ENCODE measurements at regions not wholly inside any gene's neighbourhood (a gene's known extent, or its start where the extent isn't known, plus 50 kb on each side); places are given as distances from the start of the nearest gene placed in this dataset.

GRCh38 chr5:7014611-7015010 lies 301.4 kb downstream of the TENT4A start:
- TF ChIP-seq FOSL2 (IDR thresholded peaks at IDR 0.05) (no peak), FOSL2 (CRISPR knock-in tag; IDR thresholded peaks at IDR 0.05) (no peak), SMC3 (IDR thresholded peaks at IDR 0.05) (no peak), CBX8 (IDR thresholded peaks at IDR 0.05) (no peak), PHF8 (IDR thresholded peaks at IDR 0.05; ENCODE audit: borderline replicate concordance, low read depth) (no peak), NFE2L2 (conservative IDR thresholded peaks at IDR 0.05; ENCODE audit: low read length) (no peak), FOSB (CRISPR knock-in tag; IDR thresholded peaks at IDR 0.05) (no peak), TFCP2L1 (CRISPR knock-in tag; IDR thresholded peaks at IDR 0.05) (no peak), FOXS1 (CRISPR knock-in tag; IDR thresholded peaks at IDR 0.05) (no peak), EP300 (IDR thresholded peaks at IDR 0.05) (no peak)
- TF ChIP-seq, protein P1, sequence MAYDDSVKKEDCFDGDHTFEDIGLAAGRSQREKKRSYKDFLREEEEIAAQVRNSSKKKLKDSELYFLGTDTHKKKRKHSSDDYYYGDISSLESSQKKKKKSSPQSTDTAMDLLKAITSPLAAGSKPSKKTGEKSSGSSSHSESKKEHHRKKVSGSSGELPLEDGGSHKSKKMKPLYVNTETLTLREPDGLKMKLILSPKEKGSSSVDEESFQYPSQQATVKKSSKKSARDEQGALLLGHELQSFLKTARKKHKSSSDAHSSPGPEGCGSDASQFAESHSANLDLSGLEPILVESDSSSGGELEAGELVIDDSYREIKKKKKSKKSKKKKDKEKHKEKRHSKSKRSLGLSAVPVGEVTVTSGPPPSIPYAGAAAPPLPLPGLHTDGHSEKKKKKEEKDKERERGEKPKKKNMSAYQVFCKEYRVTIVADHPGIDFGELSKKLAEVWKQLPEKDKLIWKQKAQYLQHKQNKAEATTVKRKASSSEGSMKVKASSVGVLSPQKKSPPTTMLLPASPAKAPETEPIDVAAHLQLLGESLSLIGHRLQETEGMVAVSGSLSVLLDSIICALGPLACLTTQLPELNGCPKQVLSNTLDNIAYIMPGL (CRISPR knock-in tag; IDR thresholded peaks at IDR 0.05; ENCODE audit: borderline replicate concordance) = no peak
- 0% methylated on average over 2 of the region's 2 CpGs for WGBS (ENCODE audit: missing lambda C conversion rate)
- DNase-seq (ENCODE audit: low read depth in 1 of 2, low spot score in 1 of 2) (no peak), ATAC-seq (no peak), FAIRE-seq (no peak)
- no peaks in the 10 kb centered on the region for H3K4me1 ChIP-seq
- ChIA-PET POLR2A (no interaction called here), CTCF (no interaction called here)
- no peak overlapping the region for H3K4me3 ChIP-seq
- H3K4me2 ChIP-seq = no peak overlapping the region
- H3K9me3 ChIP-seq = no peaks in the 10 kb centered on the region
- no peak overlapping the region for H3K27ac ChIP-seq

DNA sequence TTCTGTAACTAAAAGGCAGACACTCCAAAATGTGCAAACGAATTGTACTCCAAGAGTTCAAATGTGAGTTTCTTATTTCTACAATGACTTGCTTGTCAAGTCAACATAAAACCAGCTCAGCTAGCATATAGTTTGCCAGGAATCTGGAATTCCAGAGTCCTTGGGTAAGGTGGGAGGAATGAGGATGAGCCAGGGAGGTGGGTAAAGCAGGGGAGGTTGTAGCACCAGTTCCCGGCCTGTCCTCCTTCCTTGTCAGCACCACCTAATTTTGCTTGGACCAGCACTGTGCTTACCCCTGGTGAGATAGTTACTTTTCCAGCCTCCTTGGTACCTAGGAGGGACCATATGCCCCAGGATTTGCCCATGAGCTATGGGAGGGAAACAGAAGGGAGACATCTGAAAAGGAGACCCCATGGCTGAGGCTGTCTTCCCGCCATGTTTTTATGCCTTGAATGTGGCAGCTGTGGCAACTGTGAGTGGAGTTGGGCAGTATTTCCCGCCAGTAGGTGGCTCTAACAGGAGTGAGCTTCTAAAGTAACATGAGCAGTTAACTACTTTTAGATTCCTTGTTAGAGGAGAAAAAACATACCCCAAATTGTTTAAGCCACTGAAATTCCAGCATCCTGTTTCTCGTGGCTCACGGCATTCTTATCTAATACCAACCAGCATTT lies 302.5 kb downstream of the TENT4A start:
- POLR2A ChIA-PET = no interaction called here
- DNase-seq (ENCODE audit: low read depth in 1 of 2, low spot score in 1 of 2) (peak in 1 of 2 experiments; percentile 14), ATAC-seq (peak; percentile 43 to 68; a peak in 3 of 6 replicates), FAIRE-seq (no peak)
- WGBS (ENCODE audit: missing lambda C conversion rate) = 19% methylated on average over 6 of the region's 6 CpGs
- H3K4me1 ChIP-seq = no peaks in the 10 kb centered on the region
- H3K4me2 ChIP-seq = no peak overlapping the region
- CTCF ChIA-PET = interaction anchor here (1.2 kb wide), 1 partner anchor 9 kb away, joined by 4 read pairs; no protein-coding TSS in a partner anchor
- no peak for TF ChIP-seq HOXB13 (CRISPR knock-in tag; IDR thresholded peaks at IDR 0.05; ENCODE audit: low read depth)
- TF ChIP-seq ZSCAN20 (CRISPR knock-in tag; IDR thresholded peaks at IDR 0.05) = no peak
- TF ChIP-seq PHF8 (IDR thresholded peaks at IDR 0.05; ENCODE audit: borderline replicate concordance, low read depth) = no peak
- TF ChIP-seq EHMT2 (IDR thresholded peaks at IDR 0.05; ENCODE audit: low read depth) = no peak
- TF ChIP-seq SREBF2 (IDR thresholded peaks at IDR 0.05) = no peak
- TF ChIP-seq MAX (IDR thresholded peaks at IDR 0.05) = no peak
- TF ChIP-seq CBX8 (IDR thresholded peaks at IDR 0.05) = no peak
- TF ChIP-seq HOXA7 (CRISPR knock-in tag; IDR thresholded peaks at IDR 0.05) = no peak
- TF ChIP-seq, protein P2, sequence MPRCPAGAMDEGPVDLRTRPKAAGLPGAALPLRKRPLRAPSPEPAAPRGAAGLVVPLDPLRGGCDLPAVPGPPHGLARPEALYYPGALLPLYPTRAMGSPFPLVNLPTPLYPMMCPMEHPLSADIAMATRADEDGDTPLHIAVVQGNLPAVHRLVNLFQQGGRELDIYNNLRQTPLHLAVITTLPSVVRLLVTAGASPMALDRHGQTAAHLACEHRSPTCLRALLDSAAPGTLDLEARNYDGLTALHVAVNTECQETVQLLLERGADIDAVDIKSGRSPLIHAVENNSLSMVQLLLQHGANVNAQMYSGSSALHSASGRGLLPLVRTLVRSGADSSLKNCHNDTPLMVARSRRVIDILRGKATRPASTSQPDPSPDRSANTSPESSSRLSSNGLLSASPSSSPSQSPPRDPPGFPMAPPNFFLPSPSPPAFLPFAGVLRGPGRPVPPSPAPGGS (IDR thresholded peaks at IDR 0.05) = no peak
- no peak for TF ChIP-seq ELK1 (IDR thresholded peaks at IDR 0.05; ENCODE audit: low read depth, low read length)
- TF ChIP-seq, protein P1 (CRISPR knock-in tag; IDR thresholded peaks at IDR 0.05; ENCODE audit: borderline replicate concordance) = no peak
- no peak for TF ChIP-seq ZC3H11A (IDR thresholded peaks at IDR 0.05)
- no peaks in the 10 kb centered on the region for H3K9me3 ChIP-seq
- H3K27ac ChIP-seq = no peak overlapping the region
- H3K4me3 ChIP-seq = no peak overlapping the region

All from A549 (cell line).